GM10266 (cell line): ENCODE measurements at regions not wholly inside any gene's neighbourhood (a gene's known extent, or its start where the extent isn't known, plus 50 kb on each side); places are given as distances from the start of the nearest gene placed in this dataset.
"Not testable (repeated sequence)": the region's sequence is repeated elsewhere in the genome, so short reads cannot be mapped to it uniquely, and the experiment has no call there.

Source experiments
- DNase-seq: peaks from one replicate; pipeline ENCODE4 v3.0.0; 2012; ENCODE audit errors: extremely low spot score
- TF ChIP-seq, protein P1 (sequence below): IDR thresholded peaks from 2 replicates; pipeline ENCODE4 v1.5.1; 2012; ENCODE audit warnings: mild to moderate bottlenecking, low read depth; ENCODE audit not compliant: control insufficient read depth, insufficient read depth; ENCODE audit errors: missing control alignments

DNA sequence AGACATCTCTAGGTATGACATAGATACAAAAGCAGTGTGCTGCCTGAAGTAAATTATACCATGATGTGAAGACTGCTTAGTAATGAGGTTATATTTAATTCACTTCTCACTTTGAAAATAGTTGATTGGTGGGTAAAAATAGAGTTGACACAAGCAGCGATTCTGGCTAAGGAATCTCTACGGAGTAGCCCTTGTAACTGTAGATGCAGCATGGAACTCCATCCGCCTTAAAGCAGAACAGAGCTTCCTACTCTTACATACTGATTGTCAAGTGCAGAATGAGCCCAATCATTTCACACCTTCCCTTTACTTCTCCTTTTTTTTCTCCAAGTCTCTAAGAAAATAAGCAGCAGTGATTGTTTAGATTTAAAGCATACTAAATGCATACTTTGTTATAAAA lies 1594.6 kb upstream of the SLC39A10 start:
- no peak for DNase-seq

DNA sequence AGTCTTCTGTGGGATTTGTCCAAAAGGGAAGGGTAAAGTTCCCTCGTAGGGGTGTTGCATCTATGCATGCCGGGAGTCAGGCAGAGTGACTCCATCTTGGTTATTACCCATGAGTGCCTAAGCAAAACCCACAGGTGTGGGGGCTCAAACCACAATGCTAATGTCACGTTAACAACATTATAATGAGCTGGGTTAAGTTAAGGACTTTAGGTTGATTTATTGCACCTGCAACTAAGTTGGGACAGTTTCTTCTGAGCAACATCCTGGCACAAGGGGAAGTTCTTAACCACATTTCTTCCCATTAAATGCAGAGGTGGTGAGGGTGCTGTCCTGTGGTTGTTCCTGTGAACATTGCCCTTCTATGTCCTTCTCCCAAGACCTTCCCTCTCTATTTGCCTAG lies 1596.8 kb upstream of the SLC39A10 start:
- TF ChIP-seq, protein P1, sequence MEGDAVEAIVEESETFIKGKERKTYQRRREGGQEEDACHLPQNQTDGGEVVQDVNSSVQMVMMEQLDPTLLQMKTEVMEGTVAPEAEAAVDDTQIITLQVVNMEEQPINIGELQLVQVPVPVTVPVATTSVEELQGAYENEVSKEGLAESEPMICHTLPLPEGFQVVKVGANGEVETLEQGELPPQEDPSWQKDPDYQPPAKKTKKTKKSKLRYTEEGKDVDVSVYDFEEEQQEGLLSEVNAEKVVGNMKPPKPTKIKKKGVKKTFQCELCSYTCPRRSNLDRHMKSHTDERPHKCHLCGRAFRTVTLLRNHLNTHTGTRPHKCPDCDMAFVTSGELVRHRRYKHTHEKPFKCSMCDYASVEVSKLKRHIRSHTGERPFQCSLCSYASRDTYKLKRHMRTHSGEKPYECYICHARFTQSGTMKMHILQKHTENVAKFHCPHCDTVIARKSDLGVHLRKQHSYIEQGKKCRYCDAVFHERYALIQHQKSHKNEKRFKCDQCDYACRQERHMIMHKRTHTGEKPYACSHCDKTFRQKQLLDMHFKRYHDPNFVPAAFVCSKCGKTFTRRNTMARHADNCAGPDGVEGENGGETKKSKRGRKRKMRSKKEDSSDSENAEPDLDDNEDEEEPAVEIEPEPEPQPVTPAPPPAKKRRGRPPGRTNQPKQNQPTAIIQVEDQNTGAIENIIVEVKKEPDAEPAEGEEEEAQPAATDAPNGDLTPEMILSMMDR = no peak
- DNase-seq = no peak

More for the DNA sequence above, 1594.6 kb upstream of the SLC39A10 start:
- TF ChIP-seq, protein P1 = no peak

DNA sequence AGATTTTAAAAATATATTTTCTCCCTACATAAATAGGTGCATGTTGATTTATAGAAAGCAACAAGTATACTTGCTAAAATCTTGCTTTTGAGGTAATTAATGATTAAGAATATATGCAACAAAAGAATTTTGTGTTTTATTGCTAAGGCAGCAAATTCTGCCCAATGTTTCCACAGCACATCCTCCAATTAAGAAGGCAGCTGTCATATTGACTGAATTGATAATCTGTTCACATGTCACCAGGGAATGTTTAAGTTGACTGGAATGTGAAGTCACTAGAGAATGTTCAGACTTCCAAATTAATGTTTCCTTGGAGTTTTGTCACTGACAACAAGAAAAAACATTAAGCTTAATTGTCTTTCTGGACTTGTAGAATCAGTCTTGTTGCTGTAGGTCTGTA lies 1602.7 kb upstream of the SLC39A10 start:
- TF ChIP-seq, protein P1 = no peak

DNA sequence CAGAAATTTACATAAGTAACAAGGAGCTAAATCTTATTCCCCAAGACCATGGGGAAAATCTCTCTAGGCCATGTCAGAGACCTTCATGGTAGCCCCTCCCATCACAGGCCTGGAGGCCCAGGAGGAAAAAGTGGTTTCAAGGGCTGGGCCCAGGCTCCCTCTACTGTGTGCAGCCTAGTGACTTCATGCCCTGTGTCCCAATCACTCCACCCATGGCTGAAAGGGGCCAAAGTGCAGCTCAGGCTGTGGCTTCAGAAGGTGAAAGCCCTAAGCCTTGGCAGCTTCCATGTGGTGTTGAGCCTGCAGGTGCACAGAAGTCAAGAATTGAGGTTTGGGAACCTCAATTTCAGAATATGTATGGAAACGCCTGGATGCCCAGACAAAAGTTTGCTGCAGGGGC lies 1612.7 kb upstream of the SLC39A10 start:
- TF ChIP-seq, protein P1 = no peak
- DNase-seq = no peak

More for the DNA sequence above, 1602.7 kb upstream of the SLC39A10 start:
- no peak for DNase-seq

DNA sequence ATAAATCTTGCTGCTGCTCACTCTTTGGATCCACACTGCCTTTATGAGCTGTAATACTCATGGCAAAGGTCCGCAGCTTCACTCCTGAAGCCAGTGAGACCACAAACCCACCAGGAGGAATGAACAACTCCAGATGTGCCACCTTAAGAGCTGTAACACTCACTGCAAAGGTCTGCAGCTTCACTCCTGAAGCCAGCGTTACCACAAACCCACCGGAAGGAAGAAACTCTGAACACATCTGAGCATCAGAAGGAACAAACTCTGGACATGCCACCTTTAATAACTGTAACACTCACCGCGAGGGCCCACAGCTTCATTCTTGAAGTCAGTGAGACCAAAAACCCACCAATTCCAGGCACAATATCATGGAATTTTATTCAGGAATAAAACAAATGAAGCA lies 1635.9 kb upstream of the SLC39A10 start:
- DNase-seq = not testable (repeated sequence)

DNA sequence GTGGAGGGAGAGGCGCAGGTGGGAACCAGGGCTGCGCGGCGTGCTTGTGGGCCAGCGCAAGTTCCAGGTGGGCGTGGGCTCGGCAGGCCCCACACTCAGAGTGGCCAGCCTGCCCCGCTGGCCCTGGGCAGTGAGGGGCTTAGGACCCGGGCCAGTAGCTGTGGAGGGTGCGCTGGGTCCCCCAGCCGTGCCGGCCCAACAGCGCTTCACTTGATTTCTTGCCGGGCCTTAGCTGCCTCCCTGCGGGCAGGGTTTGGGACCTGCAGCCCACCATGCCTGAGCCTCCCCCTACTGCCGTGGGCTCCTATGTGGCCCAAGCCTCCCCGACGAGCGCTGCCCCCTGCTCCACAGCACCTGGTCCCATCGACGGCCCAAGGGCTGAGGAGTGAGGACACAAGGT lies 1636.9 kb upstream of the SLC39A10 start:
- TF ChIP-seq, protein P1 = no peak
- no peak for DNase-seq

DNA sequence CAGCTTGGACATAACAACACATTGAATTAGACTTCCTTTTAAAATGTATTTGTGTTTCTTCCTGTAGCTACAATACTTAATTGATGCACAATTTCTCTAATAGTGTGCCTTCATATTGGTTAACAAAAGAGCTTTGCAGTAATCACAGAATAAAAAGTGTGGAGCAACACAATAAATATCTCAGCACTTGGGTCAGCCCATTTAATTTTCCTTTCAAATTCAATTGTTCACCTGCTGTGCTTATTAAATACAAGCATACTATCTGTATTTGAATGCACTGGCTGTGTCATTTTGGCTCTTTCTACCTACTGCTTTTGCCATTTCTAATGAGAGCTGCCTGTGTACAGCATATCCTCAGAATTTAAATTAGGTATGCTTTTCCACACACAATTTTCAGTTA lies 1641.3 kb upstream of the SLC39A10 start:
- TF ChIP-seq, protein P1 = no peak
- no peak for DNase-seq

DNA sequence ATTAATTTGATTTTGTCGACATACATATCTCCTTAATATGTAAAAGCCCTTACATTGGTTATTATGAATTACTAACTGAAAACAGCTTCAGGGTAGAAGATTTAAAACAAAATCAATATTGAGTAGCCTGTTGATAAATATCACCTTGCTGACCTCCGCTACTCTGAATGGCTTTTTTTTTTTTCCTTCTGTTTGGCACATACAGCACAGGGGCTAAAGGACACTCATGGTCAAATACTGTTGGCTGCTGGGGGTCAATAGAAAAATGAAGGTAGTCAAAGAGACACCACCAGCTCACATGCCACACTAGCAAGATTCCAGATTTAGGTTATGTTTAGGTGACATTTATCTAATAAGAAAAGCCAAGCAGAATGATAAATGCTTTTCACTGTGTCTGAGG lies 1642.4 kb upstream of the SLC39A10 start:
- TF ChIP-seq, protein P1 = no peak
- DNase-seq = no peak
